Lower lobe of right lung (tissue), 2 donors: ENCODE measurements at regions not wholly inside any gene's neighbourhood (a gene's known extent, or its start where the extent isn't known, plus 50 kb on each side); places are given as distances from the start of the nearest gene placed in this dataset.
"Not testable (repeated sequence)": the region's sequence is repeated elsewhere in the genome, so short reads cannot be mapped to it uniquely, and the experiment has no call there.

ENCODE experiments used
- ATAC-seq, 2 donors: fragments of 200-7000 bp; cut with Tn5 transposase; one replicate each; pipeline ENCODE4 v1.9.1; 2020 to 2022; ENCODE audit warnings: mild to moderate bottlenecking in 2 of 2, moderate library complexity in 2 of 2
- DNase-seq: peaks from one replicate; pipeline ENCODE4 v3.0.0-alpha.2; 2020
- H3K27ac ChIP-seq: fragments of 200-600 bp; one replicate; pipeline ENCODE4 v1.8.0; 2022
- H3K27me3 ChIP-seq: fragments of 200-600 bp; one replicate; pipeline ENCODE4 v1.8.0; 2022; ENCODE audit warnings: low read depth
- H3K36me3 ChIP-seq: fragments of 200-600 bp; one replicate; pipeline ENCODE4 v1.8.0; 2022; ENCODE audit warnings: mild to moderate bottlenecking
- H3K4me1 ChIP-seq: fragments of 200-600 bp; one replicate; pipeline ENCODE4 v1.8.0; 2022
- H3K4me3 ChIP-seq: fragments of 200-600 bp; one replicate; pipeline ENCODE4 v1.8.0; 2022; ENCODE audit warnings: mild to moderate bottlenecking
- H3K9me3 ChIP-seq: fragments of 200-600 bp; one replicate; pipeline ENCODE4 v1.8.0; 2022
- CTCF ChIP-seq: fragments of 200-600 bp; IDR thresholded peaks from one replicate; pipeline ENCODE4 v1.8.0; 2022; ENCODE audit warnings: antibody characterized with exemption, mild to moderate bottlenecking
- intact Hi-C: fragments of 100-400 bp; cut with DNase I; formaldehyde crosslinking; loops from one replicate; pipeline ENCODE4 v1.11.0; 2022
- donor health status: DM: no; HTN: yes; CAD: no; lungs with severe emphysema.

- TF ChIP-seq CTCF, result no peak
- no peak overlapping the region for H3K4me3 ChIP-seq
- no peak overlapping the region for H3K27ac ChIP-seq
- DNase-seq (no peak), ATAC-seq (no peak)
- H3K36me3 ChIP-seq, result no peaks in the 10 kb centered on the region
- H3K27me3 ChIP-seq, result no peaks in the 10 kb centered on the region
- intact Hi-C loops, result no loop called here
- no peaks in the 10 kb centered on the region for H3K4me1 ChIP-seq
- no peaks in the 10 kb centered on the region for H3K9me3 ChIP-seq
Measured at GRCh38 chr22:48300877-48301276, 1526.8 kb downstream of the BRD1 start.

- no peaks in the 10 kb centered on the region for H3K36me3 ChIP-seq
- no peak for ATAC-seq
- no peak for TF ChIP-seq CTCF
- no peaks in the 10 kb centered on the region for H3K9me3 ChIP-seq
- H3K27me3 ChIP-seq, result no peaks in the 10 kb centered on the region
- no peak overlapping the region for H3K27ac ChIP-seq
- DNase-seq, result no peak
- no peaks in the 10 kb centered on the region for H3K4me1 ChIP-seq
- no peak overlapping the region for H3K4me3 ChIP-seq
- intact Hi-C loops, result no loop called here
Measured at GRCh38 chr22:48299801-48300200, 1527.9 kb downstream of the BRD1 start.

- Histone ChIP-seq H3K4me1 (no peaks in the 10 kb centered on the region), H3K27me3 (no peaks in the 10 kb centered on the region), H3K27ac (no peak overlapping the region), H3K4me3 (no peak overlapping the region), H3K9me3 (no peaks in the 10 kb centered on the region), H3K36me3 (no peaks in the 10 kb centered on the region)
- intact Hi-C loops, result no loop called here
- no peak for DNase-seq
- no peak for ATAC-seq
- no peak for TF ChIP-seq CTCF
Measured at GRCh38 chr22:48299124-48299523, 1528.5 kb downstream of the BRD1 start.

GRCh38 chr22:48297296-48297695 lies 1530.4 kb downstream of the BRD1 start:
- intact Hi-C loops, result no loop called here
- no peak overlapping the region for H3K4me3 ChIP-seq
- TF ChIP-seq CTCF, result no peak
- no peaks in the 10 kb centered on the region for H3K27me3 ChIP-seq
- no peak overlapping the region for H3K27ac ChIP-seq
- DNase-seq (no peak), ATAC-seq (no peak)
- no peaks in the 10 kb centered on the region for H3K4me1 ChIP-seq
- H3K36me3 ChIP-seq, result no peaks in the 10 kb centered on the region
- no peaks in the 10 kb centered on the region for H3K9me3 ChIP-seq

- H3K27ac ChIP-seq, H3K4me1 ChIP-seq, intact Hi-C loops, H3K27me3 ChIP-seq, ATAC-seq, H3K9me3 ChIP-seq, H3K4me3 ChIP-seq, DNase-seq, H3K36me3 ChIP-seq: not testable (repeated sequence)
Measured at GRCh38 chr22:48289954-48290353, 1527.5 kb downstream of the TBC1D22A start.

- no peak for ATAC-seq
- no peak for TF ChIP-seq CTCF
Measured at GRCh38 chr22:48288376-48288940, 1526.0 kb downstream of the TBC1D22A start.

More at GRCh38 chr22:48288376-48288940, 1526.0 kb downstream of the TBC1D22A start:
- intact Hi-C loops, result no loop called here
- H3K27ac ChIP-seq, result no peak overlapping the region
- no peaks in the 10 kb centered on the region for H3K4me1 ChIP-seq
- no peaks in the 10 kb centered on the region for H3K27me3 ChIP-seq
- no peaks in the 10 kb centered on the region for H3K36me3 ChIP-seq
- DNase-seq, result no peak
- no peak overlapping the region for H3K4me3 ChIP-seq
- H3K9me3 ChIP-seq, result no peaks in the 10 kb centered on the region
